SK-N-MC (cell line): ENCODE measurements at regions not wholly inside any gene's neighbourhood (a gene's known extent, or its start where the extent isn't known, plus 50 kb on each side); places are given as distances from the start of the nearest gene placed in this dataset.

Experiments used
- DNase-seq: peaks from one replicate; pipeline ENCODE4 v3.0.0-alpha.2; 2011; ENCODE audit warnings: low read depth, low spot score
- H3K27ac ChIP-seq: fragments of 200-600 bp; sonication (generic); 2 replicates; pipeline ENCODE4 v1.5.1; 2016; ENCODE audit warnings: mixed run types
- H3K36me3 ChIP-seq: fragments of 200-600 bp; sonication (generic); 2 replicates; pipeline ENCODE4 v1.6.1; 2017; ENCODE audit warnings: antibody characterized with exemption, low read length, mixed read lengths; ENCODE audit not compliant: insufficient read depth
- H3K4me3 ChIP-seq: fragments of 200-600 bp; sonication (generic); 2 replicates; pipeline ENCODE4 v1.5.1; 2016
- H3K9ac ChIP-seq: fragments of 200-600 bp; sonication (generic); 2 replicates; pipeline ENCODE4 v1.8.0; 2017; ENCODE audit warnings: mixed run types, mixed read lengths; ENCODE audit not compliant: insufficient read length
- H3K9me3 ChIP-seq: fragments of 200-600 bp; sonication (generic); 2 replicates; pipeline ENCODE4 v1.6.1; 2017; ENCODE audit warnings: low read depth, mild to moderate bottlenecking, antibody characterized with exemption, low read length, moderate library complexity, mixed read lengths
- EZH2 ChIP-seq: fragments of 200-600 bp; sonication (generic); IDR thresholded peaks from one replicate; pipeline ENCODE4 v1.6.1; 2017; ENCODE audit warnings: antibody characterized with exemption
- FOXP2 ChIP-seq: optimal IDR thresholded peaks from 2 replicates; pipeline ENCODE3; 2011; ENCODE audit warnings: mild to moderate bottlenecking, moderate library complexity; ENCODE audit not compliant: insufficient read depth; ENCODE audit errors: extremely low read length, control extremely low read depth
- POLR2AphosphoS5 ChIP-seq: IDR thresholded peaks from 2 replicates; pipeline ENCODE4 v1.6.1; 2012; ENCODE audit warnings: mild to moderate bottlenecking, low read depth, low read length, borderline replicate concordance

GRCh38 chr13:47426126-47426849 lies 529.4 kb upstream of the HTR2A start:
- TF ChIP-seq POLR2AphosphoS5 (no peak), EZH2 (no peak), FOXP2 (no peak)
- H3K36me3 ChIP-seq, result no peaks in the 10 kb centered on the region
- no peak for DNase-seq
- no peak overlapping the region for H3K4me3 ChIP-seq
- no peaks in the 10 kb centered on the region for H3K9me3 ChIP-seq
- H3K27ac ChIP-seq, result no peak overlapping the region
- H3K9ac ChIP-seq, result no peak overlapping the region

GRCh38 chr13:47421525-47421924 lies 524.7 kb upstream of the HTR2A start:
- Histone ChIP-seq H3K9ac (no peak overlapping the region), H3K9me3 (no peaks in the 10 kb centered on the region), H3K27ac (no peak overlapping the region), H3K4me3 (no peak overlapping the region), H3K36me3 (no peaks in the 10 kb centered on the region)
- no peak for DNase-seq
- TF ChIP-seq FOXP2, result no peak
- TF ChIP-seq POLR2AphosphoS5, result no peak

- TF ChIP-seq FOXP2 (no peak), POLR2AphosphoS5 (no peak), EZH2 (no peak)
- Histone ChIP-seq H3K4me3 (no peak overlapping the region), H3K36me3 (no peaks in the 10 kb centered on the region), H3K9me3 (no peaks in the 10 kb centered on the region), H3K27ac (no peak overlapping the region), H3K9ac (no peak overlapping the region)
- DNase-seq, result no peak
Observed at GRCh38 chr13:47420568-47420967, 523.7 kb upstream of the HTR2A start.

- no peak for DNase-seq
- Histone ChIP-seq H3K27ac (no peak overlapping the region), H3K36me3 (no peaks in the 10 kb centered on the region), H3K4me3 (no peak overlapping the region), H3K9me3 (no peaks in the 10 kb centered on the region), H3K9ac (no peak overlapping the region)
- TF ChIP-seq POLR2AphosphoS5 (no peak), FOXP2 (no peak), EZH2 (no peak)
Observed at GRCh38 chr13:47420020-47420419, 523.2 kb upstream of the HTR2A start.

- Histone ChIP-seq H3K9ac (no peak overlapping the region), H3K9me3 (no peaks in the 10 kb centered on the region), H3K4me3 (no peak overlapping the region), H3K27ac (no peak overlapping the region), H3K36me3 (no peaks in the 10 kb centered on the region)
- TF ChIP-seq FOXP2 (no peak), POLR2AphosphoS5 (no peak)
- DNase-seq, result no peak
Observed at GRCh38 chr13:47418206-47418920, 521.5 kb upstream of the HTR2A start.

- no peak for TF ChIP-seq FOXP2
- TF ChIP-seq POLR2AphosphoS5, result no peak
- no peak for TF ChIP-seq EZH2
- Histone ChIP-seq H3K9ac (no peak overlapping the region), H3K9me3 (no peaks in the 10 kb centered on the region), H3K4me3 (no peak overlapping the region), H3K27ac (no peak overlapping the region), H3K36me3 (no peaks in the 10 kb centered on the region)
- DNase-seq, result no peak
Observed at GRCh38 chr13:47417485-47417884, 520.6 kb upstream of the HTR2A start.

GRCh38 chr13:47415048-47415447 lies 518.2 kb upstream of the HTR2A start:
- H3K27ac ChIP-seq, result no peak overlapping the region
- no peaks in the 10 kb centered on the region for H3K36me3 ChIP-seq
- TF ChIP-seq POLR2AphosphoS5 (no peak), FOXP2 (no peak), EZH2 (no peak)
- H3K4me3 ChIP-seq, result no peak overlapping the region
- H3K9me3 ChIP-seq, result no peaks in the 10 kb centered on the region
- no peak for DNase-seq
- H3K9ac ChIP-seq, result no peak overlapping the region

GRCh38 chr13:47413526-47413925 lies 516.7 kb upstream of the HTR2A start:
- Histone ChIP-seq H3K27ac (no peak overlapping the region), H3K36me3 (no peaks in the 10 kb centered on the region), H3K4me3 (no peak overlapping the region), H3K9ac (no peak overlapping the region), H3K9me3 (no peaks in the 10 kb centered on the region)
- TF ChIP-seq EZH2 (no peak), FOXP2 (no peak), POLR2AphosphoS5 (no peak)
- no peak for DNase-seq

GRCh38 chr13:47413112-47413511 lies 516.3 kb upstream of the HTR2A start:
- no peaks in the 10 kb centered on the region for H3K9me3 ChIP-seq
- DNase-seq, result no peak
- no peak overlapping the region for H3K27ac ChIP-seq
- H3K4me3 ChIP-seq, result no peak overlapping the region
- no peaks in the 10 kb centered on the region for H3K36me3 ChIP-seq
- TF ChIP-seq EZH2 (no peak), FOXP2 (no peak), POLR2AphosphoS5 (no peak)
- H3K9ac ChIP-seq, result no peak overlapping the region
